K562 (cell line): ENCODE measurements at regions not wholly inside any gene's neighbourhood (a gene's known extent, or its start where the extent isn't known, plus 50 kb on each side); places are given as distances from the start of the nearest gene placed in this dataset.
A peak's percentile ranks its signal among the peaks of the same experiment; 100 is the strongest.

Experiments used
- ATAC-seq: fragments of 200-7000 bp; cut with Tn5 transposase; 3 replicates; pipeline ENCODE4 v1.9.1; 2020; ENCODE audit warnings: moderate library complexity
- BruUV-seq: library from RNA; stranded (reverse); fragments of 400-500 nt; replicated peaks from 2 replicates; lab custom pipeline; 2021; lab: Mats Ljungman, UMichigan
- CTCF ChIA-PET: fragments of 300-600 bp; formaldehyde crosslinking; extraction: SDS; loops from one replicate; lab custom pipeline; 2021; ENCODE audit warnings: low intra/inter-chr PET ratio; lab: Yijun Ruan, JAX
- POLR2A ChIA-PET: fragments of 300-600, 350-650 bp; sonication (Branson Sonifier 250); formaldehyde crosslinking; extraction: SDS; loops from one replicate; lab custom pipeline; 2021; ENCODE audit warnings: antibody characterized with exemption, inconsistent platforms; lab: Yijun Ruan, JAX
- DNase-seq, 4 experiments: peaks; one replicate each; pipeline versions ENCODE4 v3.0.0 to v3.0.0-alpha.2; 2011 to 2018; ENCODE audit warnings: low spot score in 3 of 4, mixed read lengths in 3 of 4; ENCODE audit errors: extremely low read depth in 1 of 4
- FAIRE-seq: peaks from 2 replicates; lab custom pipeline; 2011; peaks lifted over from hg19 to GRCh38; lab: Jason Lieb, UNC
- H2AFZ ChIP-seq: 2 replicates; pipeline ENCODE4 v1.6.0; 2011; ENCODE audit warnings: low read depth, low read length, control low read depth, inconsistent platforms
- H3K27ac ChIP-seq: fragments of 200-600 bp; 3 replicates; pipeline ENCODE4 v1.8.0; 2011; ENCODE audit warnings: low read depth, mild to moderate bottlenecking, control low read depth, inconsistent platforms, low read length, moderate library complexity, mixed read lengths; ENCODE audit errors: extremely low read depth
- H3K27me3 ChIP-seq, 2 experiments: fragments of 300-600 bp in 1 of 2; 2 replicates in 1 of 2; 3 replicates in 1 of 2; pipeline versions ENCODE4 v1.6.0 to v1.8.0; 2011; ENCODE audit warnings: inconsistent platforms in 2 of 2, low read length in 2 of 2, mild to moderate bottlenecking in 1 of 2, mixed read lengths in 1 of 2, moderate library complexity in 1 of 2; ENCODE audit not compliant: control insufficient read depth in 2 of 2, insufficient read depth in 2 of 2
- H3K36me3 ChIP-seq: fragments of 300-600 bp; 3 replicates; pipeline ENCODE4 v1.8.0; 2011; ENCODE audit warnings: mild to moderate bottlenecking, low read length, inconsistent platforms; ENCODE audit not compliant: control insufficient read depth, insufficient read depth
- H3K4me1 ChIP-seq, 2 experiments: fragments of 200-600 bp in 1 of 2; replicated peaks in 1 of 2; 2 replicates in 1 of 2; 3 replicates in 1 of 2; pipeline versions ENCODE4 v1.5.1 to v1.8.0; 2011; ENCODE audit warnings: inconsistent platforms in 2 of 2, low read length in 2 of 2, mild to moderate bottlenecking in 1 of 2, mixed read lengths in 1 of 2, moderate library complexity in 1 of 2; ENCODE audit not compliant: control insufficient read depth in 2 of 2, insufficient read depth in 2 of 2
- H3K4me2 ChIP-seq: 2 replicates; pipeline ENCODE4 v1.6.1; 2011; ENCODE audit warnings: low read length, control low read depth, inconsistent platforms, mixed read lengths; ENCODE audit not compliant: insufficient read depth
- H3K4me3 ChIP-seq: fragments of 200-600 bp; sonication (generic), shearing (Covaris generic); 2 replicates; pipeline ENCODE4 v1.5.1; 2016; ENCODE audit warnings: control low read depth, inconsistent platforms
- H3K79me2 ChIP-seq: fragments of 200-600 bp; 3 replicates; pipeline ENCODE4 v1.8.0; 2011; ENCODE audit warnings: low read length, inconsistent platforms; ENCODE audit not compliant: control insufficient read depth, insufficient read depth
- H3K9ac ChIP-seq, 2 experiments: 2 replicates each; pipeline versions ENCODE4 v1.6.0 to v1.6.1; 2011; ENCODE audit warnings: low read depth in 2 of 2, low read length in 2 of 2, control low read depth in 1 of 2, inconsistent platforms in 1 of 2, mild to moderate bottlenecking in 1 of 2, mixed read lengths in 1 of 2; ENCODE audit not compliant: insufficient read depth in 1 of 2
- H3K9me1 ChIP-seq: one replicate; pipeline ENCODE4 v1.6.0; 2011; ENCODE audit warnings: inconsistent platforms, mild to moderate bottlenecking, low read length, moderate library complexity; ENCODE audit not compliant: control insufficient read depth, insufficient read depth
- H3K9me3 ChIP-seq: replicated peaks from 2 replicates; pipeline ENCODE4 v1.5.1; 2011; ENCODE audit warnings: low read depth, low read length, inconsistent platforms; ENCODE audit not compliant: control insufficient read depth, insufficient read depth
- H4K20me1 ChIP-seq: replicated peaks from 2 replicates; pipeline ENCODE4 v1.6.1; 2011; ENCODE audit warnings: low read length, inconsistent platforms, mixed read lengths; ENCODE audit not compliant: control insufficient read depth, insufficient read depth
- ARID1B ChIP-seq: fragments of 450-650 bp; IDR thresholded peaks from 2 replicates; pipeline ENCODE4 v1.6.1; 2016; ENCODE audit warnings: antibody characterized with exemption, mild to moderate bottlenecking, inconsistent platforms
- CEBPB ChIP-seq: fragments of 450-650 bp; IDR thresholded peaks from 2 replicates; pipeline ENCODE4 v1.6.1; 2016; ENCODE audit warnings: missing genetic modification characterization, missing compliant biosample characterization
- CEBPG ChIP-seq, 3 experiments: fragments of 200-800 bp in 1 of 3; sonication (Bioruptor generic) in 1 of 3; sonication (generic) in 1 of 3; formaldehyde crosslinking in 1 of 3; IDR thresholded peaks in 2 of 3; conservative IDR thresholded peaks in 1 of 3; 2 replicates each; pipeline versions ENCODE4 v1.6.1 to v1.8.0; 2016 to 2022; ENCODE audit warnings: missing compliant biosample characterization in 2 of 3, missing genetic modification characterization in 2 of 3, mild to moderate bottlenecking in 1 of 3, missing genetic modification reagents in 1 of 3
- POLR2H ChIP-seq: IDR thresholded peaks from 2 replicates; pipeline ENCODE4 v1.6.1; 2016; ENCODE audit warnings: missing genetic modification characterization, low read depth, mild to moderate bottlenecking, control low read depth, missing compliant biosample characterization, moderate library complexity
- TEAD2 ChIP-seq: fragments of 450-650 bp; IDR thresholded peaks from 2 replicates; pipeline ENCODE4 v1.6.1; 2016; ENCODE audit warnings: missing genetic modification characterization, control low read depth, missing compliant biosample characterization
- WGBS: fragments of 100-300 bp; shearing (Covaris generic); methylation state at CpG from one replicate; pipeline ENCODE4 v1.1.6; 2016; ENCODE audit warnings: low coverage, mixed read lengths; ENCODE audit not compliant: insufficient coverage; ENCODE audit errors: missing lambda C conversion rate; 5-methylcytosine and 5-hydroxymethylcytosine counted together
- in situ Hi-C: fragments of 300-500 bp; cut with MboI; formaldehyde crosslinking; loops from 4 replicates; pipeline ENCODE4 v1.15.0; 2018; ENCODE audit warnings: inconsistent platforms, mixed read lengths
- intact Hi-C: fragments of 100-400 bp; cut with micrococcal nuclease; formaldehyde crosslinking; loops from 2 replicates; pipeline ENCODE4 v1.14.2; 2022

- Histone ChIP-seq H3K4me2 (no peak overlapping the region), H3K79me2 (no peaks in the 10 kb centered on the region), H3K4me1 (no peaks in the 10 kb centered on the region), H3K36me3 (no peaks in the 10 kb centered on the region), H3K27me3 (no peaks in the 10 kb centered on the region), H2AFZ (no peak overlapping the region), H3K9ac (no peak overlapping the region), H3K9me3 (no peaks in the 10 kb centered on the region), H3K9me1 (no peaks in the 10 kb centered on the region), H4K20me1 (no peaks in the 10 kb centered on the region), H3K4me3 (no peak overlapping the region), H3K27ac (no peak overlapping the region)
- no peak for FAIRE-seq
- TF ChIP-seq CEBPG (CRISPR knock-in tag; IDR thresholded peaks at IDR 0.05) (no peak), CEBPG (tag; conservative IDR thresholded peaks at IDR 0.05 in 1 of 2, IDR thresholded peaks at IDR 0.05 in 1 of 2) (peak; percentile 50 to 73; a peak in 3 of 4 replicates), CEBPB (tag) (0 out of 2 replicates have a peak, but pooled peaks have one; percentile 15), POLR2H (tag) (peak; percentile 23; the same call in 1 of the 2 replicates), ARID1B (no peak), TEAD2 (no peak)
- intact Hi-C loops = no loop called here
- BruUV-seq = no TSS peak
- POLR2A ChIA-PET = interaction anchor here (1.9 kb wide), 1 partner anchor 9 kb away, joined by 4 read pairs; no protein-coding TSS in a partner anchor
- no peak for DNase-seq
- CTCF ChIA-PET = no interaction called here
- WGBS = 6% methylated on average over 4 of the region's 4 CpGs
- in situ Hi-C loops = no loop called here
- no peak for ATAC-seq
Observed at GRCh38 chr1:118254491-118255425, 69.7 kb upstream of the SPAG17 start.
